ENCODE measurements at regions not wholly inside any gene's neighbourhood (a gene's known extent, or its start where the extent isn't known, plus 50 kb on each side); places are given as distances from the start of the nearest gene placed in this dataset.

DNA sequence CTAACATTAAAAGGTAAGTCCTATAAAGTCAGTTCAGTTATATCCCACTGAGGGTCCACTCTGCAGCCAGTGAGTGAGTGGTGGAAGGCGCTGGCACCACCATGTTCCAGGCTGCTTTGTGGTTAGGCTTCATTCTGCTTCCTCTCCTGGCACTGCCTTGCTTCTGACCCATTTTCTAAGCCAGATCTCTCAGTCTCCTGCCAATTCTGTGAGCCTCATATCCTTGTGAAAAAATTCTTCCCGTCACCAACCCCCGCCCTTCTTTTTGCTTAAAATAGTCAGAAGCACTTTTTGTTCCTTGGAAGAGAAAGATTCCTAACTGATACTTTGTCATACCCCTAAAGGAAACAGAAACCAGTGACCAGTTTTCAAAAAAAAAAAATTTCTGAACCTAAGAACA lies 139.8 kb upstream of the NCK2 start:
- TF ChIP-seq, protein P1, sequence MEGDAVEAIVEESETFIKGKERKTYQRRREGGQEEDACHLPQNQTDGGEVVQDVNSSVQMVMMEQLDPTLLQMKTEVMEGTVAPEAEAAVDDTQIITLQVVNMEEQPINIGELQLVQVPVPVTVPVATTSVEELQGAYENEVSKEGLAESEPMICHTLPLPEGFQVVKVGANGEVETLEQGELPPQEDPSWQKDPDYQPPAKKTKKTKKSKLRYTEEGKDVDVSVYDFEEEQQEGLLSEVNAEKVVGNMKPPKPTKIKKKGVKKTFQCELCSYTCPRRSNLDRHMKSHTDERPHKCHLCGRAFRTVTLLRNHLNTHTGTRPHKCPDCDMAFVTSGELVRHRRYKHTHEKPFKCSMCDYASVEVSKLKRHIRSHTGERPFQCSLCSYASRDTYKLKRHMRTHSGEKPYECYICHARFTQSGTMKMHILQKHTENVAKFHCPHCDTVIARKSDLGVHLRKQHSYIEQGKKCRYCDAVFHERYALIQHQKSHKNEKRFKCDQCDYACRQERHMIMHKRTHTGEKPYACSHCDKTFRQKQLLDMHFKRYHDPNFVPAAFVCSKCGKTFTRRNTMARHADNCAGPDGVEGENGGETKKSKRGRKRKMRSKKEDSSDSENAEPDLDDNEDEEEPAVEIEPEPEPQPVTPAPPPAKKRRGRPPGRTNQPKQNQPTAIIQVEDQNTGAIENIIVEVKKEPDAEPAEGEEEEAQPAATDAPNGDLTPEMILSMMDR (optimal IDR thresholded peaks at IDR 0.05 in 1 of 3, IDR thresholded peaks at IDR 0.05 in 1 of 3, conservative IDR thresholded peaks at IDR 0.05 in 1 of 3; ENCODE audit: extremely low read depth in 1 of 3, insufficient read depth in 2 of 3, low read length in 3 of 3) = no peak
- no peak for TF ChIP-seq EZH2 (IDR thresholded peaks at IDR 0.05; ENCODE audit: low read length)

Measured in keratinocyte (primary cell).